ENCODE measurements at regions not wholly inside any gene's neighbourhood (a gene's known extent, or its start where the extent isn't known, plus 50 kb on each side); places are given as distances from the start of the nearest gene placed in this dataset.

DNA sequence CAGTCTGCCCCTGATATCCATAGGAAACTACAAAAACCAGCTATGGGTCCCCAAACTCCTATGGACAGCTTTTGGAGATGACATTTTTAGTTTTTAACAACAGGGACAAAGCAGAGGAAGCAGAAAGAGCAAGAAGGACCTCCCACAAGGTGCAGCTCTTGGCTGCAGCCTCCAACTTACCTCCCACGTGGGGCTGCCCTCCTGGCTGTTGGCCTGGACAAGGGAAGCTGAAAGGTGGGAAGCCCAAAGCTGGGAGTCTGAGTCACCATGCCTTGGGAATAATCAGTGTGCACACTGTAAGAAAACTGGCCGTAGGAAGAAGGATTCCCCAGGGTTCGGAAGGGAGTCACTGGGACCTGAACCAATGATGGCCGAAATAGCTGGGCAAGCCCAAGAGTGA lies 51.8 kb upstream of the PAX1 start:
- TF ChIP-seq POLR2A (IDR thresholded peaks at IDR 0.05), result no peak
- TF ChIP-seq, protein P1, sequence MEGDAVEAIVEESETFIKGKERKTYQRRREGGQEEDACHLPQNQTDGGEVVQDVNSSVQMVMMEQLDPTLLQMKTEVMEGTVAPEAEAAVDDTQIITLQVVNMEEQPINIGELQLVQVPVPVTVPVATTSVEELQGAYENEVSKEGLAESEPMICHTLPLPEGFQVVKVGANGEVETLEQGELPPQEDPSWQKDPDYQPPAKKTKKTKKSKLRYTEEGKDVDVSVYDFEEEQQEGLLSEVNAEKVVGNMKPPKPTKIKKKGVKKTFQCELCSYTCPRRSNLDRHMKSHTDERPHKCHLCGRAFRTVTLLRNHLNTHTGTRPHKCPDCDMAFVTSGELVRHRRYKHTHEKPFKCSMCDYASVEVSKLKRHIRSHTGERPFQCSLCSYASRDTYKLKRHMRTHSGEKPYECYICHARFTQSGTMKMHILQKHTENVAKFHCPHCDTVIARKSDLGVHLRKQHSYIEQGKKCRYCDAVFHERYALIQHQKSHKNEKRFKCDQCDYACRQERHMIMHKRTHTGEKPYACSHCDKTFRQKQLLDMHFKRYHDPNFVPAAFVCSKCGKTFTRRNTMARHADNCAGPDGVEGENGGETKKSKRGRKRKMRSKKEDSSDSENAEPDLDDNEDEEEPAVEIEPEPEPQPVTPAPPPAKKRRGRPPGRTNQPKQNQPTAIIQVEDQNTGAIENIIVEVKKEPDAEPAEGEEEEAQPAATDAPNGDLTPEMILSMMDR (IDR thresholded peaks at IDR 0.05), result no peak
